Glutamatergic neuron (in vitro differentiated cells): ENCODE measurements at regions not wholly inside any gene's neighbourhood (a gene's known extent, or its start where the extent isn't known, plus 50 kb on each side); places are given as distances from the start of the nearest gene placed in this dataset.

Experiments
- DNase-seq: peaks from one replicate; pipeline ENCODE4 v3.0.0; 2022
- H3K27ac Mint-ChIP-seq: one replicate; pipeline ENCODE4 v1.8.0; 2020; ENCODE audit warnings: mild to moderate bottlenecking, mixed read lengths, inconsistent platforms; ENCODE audit not compliant: unreplicated experiment
- H3K27me3 Mint-ChIP-seq: one replicate; pipeline ENCODE4 v1.8.0; 2020; ENCODE audit warnings: mild to moderate bottlenecking, moderate library complexity, mixed read lengths, inconsistent platforms; ENCODE audit not compliant: unreplicated experiment
- H3K36me3 Mint-ChIP-seq: one replicate; pipeline ENCODE4 v1.8.0; 2020; ENCODE audit warnings: mild to moderate bottlenecking, mixed read lengths, inconsistent platforms; ENCODE audit not compliant: unreplicated experiment
- H3K4me1 Mint-ChIP-seq: one replicate; pipeline ENCODE4 v1.8.0; 2020; ENCODE audit warnings: mild to moderate bottlenecking, low read depth, mixed read lengths, inconsistent platforms; ENCODE audit not compliant: unreplicated experiment
- H3K4me3 Mint-ChIP-seq: one replicate; pipeline ENCODE4 v1.8.0; 2020; ENCODE audit warnings: mild to moderate bottlenecking, mixed read lengths, inconsistent platforms; ENCODE audit not compliant: unreplicated experiment
- H3K9me3 Mint-ChIP-seq: one replicate; pipeline ENCODE4 v1.8.0; 2020; ENCODE audit warnings: mild to moderate bottlenecking, moderate library complexity, mixed read lengths, inconsistent platforms; ENCODE audit not compliant: unreplicated experiment
- TF ChIP-seq, protein P1 (sequence below): fragments of 200-600 bp; sonication (generic); IDR thresholded peaks from one replicate; pipeline ENCODE4 v1.5.0; 2021; ENCODE audit not compliant: partially characterized antibody, unreplicated experiment

DNA sequence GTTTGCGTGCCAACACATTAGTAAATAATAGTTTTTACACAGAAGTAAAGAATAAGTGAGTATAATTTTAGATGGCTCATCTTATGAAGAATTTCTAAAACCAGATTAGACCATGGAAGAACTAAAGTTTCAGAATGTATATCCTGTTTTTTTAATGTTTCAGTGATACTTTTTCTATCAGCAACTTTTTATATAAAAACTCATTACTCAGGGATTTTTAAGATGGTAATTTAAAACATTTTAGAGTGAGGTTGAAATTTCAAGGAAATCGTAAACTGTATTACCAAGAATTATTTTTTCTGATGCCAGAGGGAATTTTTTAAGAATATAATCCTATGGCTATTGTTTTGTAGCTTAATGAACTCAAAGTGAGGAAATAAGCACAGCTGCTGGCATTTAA is 128.5 kb upstream of the FANCL start:
- H3K27me3 Mint-ChIP-seq: no peaks in the 10 kb centered on the region
- no peak for DNase-seq
- H3K4me3 Mint-ChIP-seq: no peak overlapping the region
- no peak overlapping the region for H3K27ac Mint-ChIP-seq
- no peaks in the 10 kb centered on the region for H3K4me1 Mint-ChIP-seq
- no peaks in the 10 kb centered on the region for H3K36me3 Mint-ChIP-seq
- TF ChIP-seq, protein P1, sequence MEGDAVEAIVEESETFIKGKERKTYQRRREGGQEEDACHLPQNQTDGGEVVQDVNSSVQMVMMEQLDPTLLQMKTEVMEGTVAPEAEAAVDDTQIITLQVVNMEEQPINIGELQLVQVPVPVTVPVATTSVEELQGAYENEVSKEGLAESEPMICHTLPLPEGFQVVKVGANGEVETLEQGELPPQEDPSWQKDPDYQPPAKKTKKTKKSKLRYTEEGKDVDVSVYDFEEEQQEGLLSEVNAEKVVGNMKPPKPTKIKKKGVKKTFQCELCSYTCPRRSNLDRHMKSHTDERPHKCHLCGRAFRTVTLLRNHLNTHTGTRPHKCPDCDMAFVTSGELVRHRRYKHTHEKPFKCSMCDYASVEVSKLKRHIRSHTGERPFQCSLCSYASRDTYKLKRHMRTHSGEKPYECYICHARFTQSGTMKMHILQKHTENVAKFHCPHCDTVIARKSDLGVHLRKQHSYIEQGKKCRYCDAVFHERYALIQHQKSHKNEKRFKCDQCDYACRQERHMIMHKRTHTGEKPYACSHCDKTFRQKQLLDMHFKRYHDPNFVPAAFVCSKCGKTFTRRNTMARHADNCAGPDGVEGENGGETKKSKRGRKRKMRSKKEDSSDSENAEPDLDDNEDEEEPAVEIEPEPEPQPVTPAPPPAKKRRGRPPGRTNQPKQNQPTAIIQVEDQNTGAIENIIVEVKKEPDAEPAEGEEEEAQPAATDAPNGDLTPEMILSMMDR: no peak
- H3K9me3 Mint-ChIP-seq: no peaks in the 10 kb centered on the region

DNA sequence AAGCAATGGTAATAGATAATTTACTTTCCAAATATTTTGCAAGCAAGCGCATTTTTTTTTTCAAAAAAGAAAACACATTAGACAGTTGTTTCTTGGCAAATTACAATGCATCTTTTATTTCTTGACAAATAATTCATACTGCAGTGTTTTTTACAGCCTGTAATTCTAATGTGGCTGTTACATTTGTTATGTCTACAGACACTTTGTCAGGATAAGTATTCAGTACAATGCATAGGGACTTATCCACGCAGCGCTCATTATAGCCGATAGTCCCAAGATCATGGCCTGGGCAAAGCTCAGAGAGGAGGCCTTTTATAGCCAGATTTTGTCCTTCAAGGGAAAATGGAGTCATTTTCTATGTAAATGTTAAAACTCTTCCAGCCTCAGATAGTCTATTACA is 123.0 kb upstream of the FANCL start:
- H3K4me1 Mint-ChIP-seq: no peaks in the 10 kb centered on the region
- H3K27ac Mint-ChIP-seq: no peak overlapping the region
- DNase-seq: no peak
- no peaks in the 10 kb centered on the region for H3K9me3 Mint-ChIP-seq
- TF ChIP-seq, protein P1: no peak
- no peak overlapping the region for H3K4me3 Mint-ChIP-seq
- H3K36me3 Mint-ChIP-seq: no peaks in the 10 kb centered on the region
- H3K27me3 Mint-ChIP-seq: no peaks in the 10 kb centered on the region

DNA sequence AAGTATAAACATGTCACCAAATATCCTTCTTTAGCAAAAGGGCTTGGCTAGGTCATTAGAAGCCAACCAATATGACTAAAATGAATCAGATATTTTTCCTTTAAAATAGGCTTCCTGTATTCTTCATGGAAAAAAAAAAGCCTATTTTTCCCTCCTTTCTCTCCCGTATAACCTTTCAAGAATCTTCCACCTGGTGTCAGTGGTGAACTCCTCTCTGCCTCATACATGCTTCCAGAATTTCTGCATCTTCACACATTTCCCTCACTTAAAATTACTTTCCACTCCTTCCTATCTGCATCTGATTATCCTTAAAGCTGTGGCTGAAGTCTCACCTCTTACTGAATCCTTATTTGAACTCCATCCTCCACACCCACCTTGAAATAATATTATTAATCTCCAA is 116.9 kb upstream of the FANCL start:
- H3K27ac Mint-ChIP-seq: no peak overlapping the region
- H3K4me1 Mint-ChIP-seq: no peaks in the 10 kb centered on the region
- TF ChIP-seq, protein P1: no peak
- DNase-seq: no peak
- no peaks in the 10 kb centered on the region for H3K9me3 Mint-ChIP-seq
- no peaks in the 10 kb centered on the region for H3K27me3 Mint-ChIP-seq
- H3K36me3 Mint-ChIP-seq: no peaks in the 10 kb centered on the region
- no peak overlapping the region for H3K4me3 Mint-ChIP-seq

DNA sequence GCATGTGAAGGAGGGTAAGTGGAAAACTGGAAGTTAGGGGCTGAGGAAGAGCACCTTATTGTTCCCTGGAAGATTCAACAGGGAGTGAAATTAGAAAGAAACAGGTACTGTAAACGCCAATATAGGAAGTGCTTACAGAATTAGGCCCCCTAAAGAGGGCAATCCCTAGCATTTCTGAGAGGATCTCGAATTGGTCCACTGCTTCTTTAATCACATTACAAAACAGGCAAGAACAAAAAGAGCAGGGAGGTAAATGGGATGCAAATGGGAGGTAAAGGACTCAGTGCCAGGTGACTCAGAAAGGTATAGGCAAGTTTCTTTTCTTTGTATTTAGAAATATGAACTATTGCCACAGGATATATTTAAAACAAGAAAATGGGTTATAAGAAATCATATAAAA is 116.4 kb upstream of the FANCL start:
- Mint-ChIP-seq H3K36me3 (no peaks in the 10 kb centered on the region), H3K4me3 (no peak overlapping the region), H3K4me1 (no peaks in the 10 kb centered on the region), H3K9me3 (no peaks in the 10 kb centered on the region), H3K27me3 (no peaks in the 10 kb centered on the region), H3K27ac (no peak overlapping the region)
- TF ChIP-seq, protein P1: no peak
- no peak for DNase-seq

DNA sequence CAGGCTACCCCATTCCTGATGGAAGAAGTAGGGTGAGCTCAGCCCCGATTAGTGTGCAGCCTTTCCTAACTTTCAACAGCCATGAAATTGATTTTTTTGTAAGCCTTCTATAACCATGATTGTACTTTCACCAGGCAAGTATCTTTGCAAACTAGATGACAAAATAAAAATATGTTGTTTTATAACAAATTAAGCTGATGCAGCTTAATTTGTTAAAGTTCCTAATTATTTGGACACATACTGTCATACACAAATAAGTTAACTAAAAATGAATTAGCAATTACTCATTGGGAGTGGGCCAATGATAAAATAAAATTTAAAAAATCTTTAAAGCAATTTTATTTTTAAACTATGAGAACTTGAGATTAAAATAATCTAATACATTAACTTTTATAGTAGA is 113.1 kb upstream of the FANCL start:
- Mint-ChIP-seq H3K4me3 (no peak overlapping the region), H3K27ac (no peak overlapping the region), H3K9me3 (no peaks in the 10 kb centered on the region), H3K4me1 (no peaks in the 10 kb centered on the region), H3K27me3 (no peaks in the 10 kb centered on the region), H3K36me3 (no peaks in the 10 kb centered on the region)
- DNase-seq: no peak
- TF ChIP-seq, protein P1: no peak
